K562 (cell line): ENCODE measurements at regions not wholly inside any gene's neighbourhood (a gene's known extent, or its start where the extent isn't known, plus 50 kb on each side); places are given as distances from the start of the nearest gene placed in this dataset.

Experiments used
- ATAC-seq: fragments of 200-7000 bp; cut with Tn5 transposase; 3 replicates; pipeline ENCODE4 v1.9.1; 2020; ENCODE audit warnings: moderate library complexity
- BruUV-seq: library from RNA; stranded (reverse); fragments of 400-500 nt; replicated peaks from 2 replicates; lab custom pipeline; 2021; lab: Mats Ljungman, UMichigan
- CTCF ChIA-PET: fragments of 300-600 bp; formaldehyde crosslinking; extraction: SDS; loops from one replicate; lab custom pipeline; 2021; ENCODE audit warnings: low intra/inter-chr PET ratio; lab: Yijun Ruan, JAX
- POLR2A ChIA-PET: fragments of 300-600, 350-650 bp; sonication (Branson Sonifier 250); formaldehyde crosslinking; extraction: SDS; loops from one replicate; lab custom pipeline; 2021; ENCODE audit warnings: antibody characterized with exemption, inconsistent platforms; lab: Yijun Ruan, JAX
- DNase-seq, 4 experiments: peaks; one replicate each; pipeline versions ENCODE4 v3.0.0 to v3.0.0-alpha.2; 2011 to 2018; ENCODE audit warnings: low spot score in 3 of 4, mixed read lengths in 3 of 4; ENCODE audit errors: extremely low read depth in 1 of 4
- FAIRE-seq: peaks from 2 replicates; lab custom pipeline; 2011; peaks lifted over from hg19 to GRCh38; lab: Jason Lieb, UNC
- H2AFZ ChIP-seq: 2 replicates; pipeline ENCODE4 v1.6.0; 2011; ENCODE audit warnings: low read depth, low read length, control low read depth, inconsistent platforms
- H3K27ac ChIP-seq: fragments of 200-600 bp; 3 replicates; pipeline ENCODE4 v1.8.0; 2011; ENCODE audit warnings: low read depth, mild to moderate bottlenecking, control low read depth, inconsistent platforms, low read length, moderate library complexity, mixed read lengths; ENCODE audit errors: extremely low read depth
- H3K27me3 ChIP-seq, 2 experiments: fragments of 300-600 bp in 1 of 2; 2 replicates in 1 of 2; 3 replicates in 1 of 2; pipeline versions ENCODE4 v1.6.0 to v1.8.0; 2011; ENCODE audit warnings: inconsistent platforms in 2 of 2, low read length in 2 of 2, mild to moderate bottlenecking in 1 of 2, mixed read lengths in 1 of 2, moderate library complexity in 1 of 2; ENCODE audit not compliant: control insufficient read depth in 2 of 2, insufficient read depth in 2 of 2
- H3K36me3 ChIP-seq: fragments of 300-600 bp; 3 replicates; pipeline ENCODE4 v1.8.0; 2011; ENCODE audit warnings: mild to moderate bottlenecking, low read length, inconsistent platforms; ENCODE audit not compliant: control insufficient read depth, insufficient read depth
- H3K4me1 ChIP-seq, 2 experiments: fragments of 200-600 bp in 1 of 2; replicated peaks in 1 of 2; 2 replicates in 1 of 2; 3 replicates in 1 of 2; pipeline versions ENCODE4 v1.5.1 to v1.8.0; 2011; ENCODE audit warnings: inconsistent platforms in 2 of 2, low read length in 2 of 2, mild to moderate bottlenecking in 1 of 2, mixed read lengths in 1 of 2, moderate library complexity in 1 of 2; ENCODE audit not compliant: control insufficient read depth in 2 of 2, insufficient read depth in 2 of 2
- H3K4me2 ChIP-seq: 2 replicates; pipeline ENCODE4 v1.6.1; 2011; ENCODE audit warnings: low read length, control low read depth, inconsistent platforms, mixed read lengths; ENCODE audit not compliant: insufficient read depth
- H3K4me3 ChIP-seq: fragments of 200-600 bp; sonication (generic), shearing (Covaris generic); 2 replicates; pipeline ENCODE4 v1.5.1; 2016; ENCODE audit warnings: control low read depth, inconsistent platforms
- H3K79me2 ChIP-seq: fragments of 200-600 bp; 3 replicates; pipeline ENCODE4 v1.8.0; 2011; ENCODE audit warnings: low read length, inconsistent platforms; ENCODE audit not compliant: control insufficient read depth, insufficient read depth
- H3K9ac ChIP-seq, 2 experiments: 2 replicates each; pipeline versions ENCODE4 v1.6.0 to v1.6.1; 2011; ENCODE audit warnings: low read depth in 2 of 2, low read length in 2 of 2, control low read depth in 1 of 2, inconsistent platforms in 1 of 2, mild to moderate bottlenecking in 1 of 2, mixed read lengths in 1 of 2; ENCODE audit not compliant: insufficient read depth in 1 of 2
- H3K9me1 ChIP-seq: one replicate; pipeline ENCODE4 v1.6.0; 2011; ENCODE audit warnings: inconsistent platforms, mild to moderate bottlenecking, low read length, moderate library complexity; ENCODE audit not compliant: control insufficient read depth, insufficient read depth
- H3K9me3 ChIP-seq: replicated peaks from 2 replicates; pipeline ENCODE4 v1.5.1; 2011; ENCODE audit warnings: low read depth, low read length, inconsistent platforms; ENCODE audit not compliant: control insufficient read depth, insufficient read depth
- H4K20me1 ChIP-seq: replicated peaks from 2 replicates; pipeline ENCODE4 v1.6.1; 2011; ENCODE audit warnings: low read length, inconsistent platforms, mixed read lengths; ENCODE audit not compliant: control insufficient read depth, insufficient read depth
- FOXJ2 ChIP-seq: fragments of 200-800 bp; sonication (Bioruptor generic); IDR thresholded peaks from 2 replicates; pipeline ENCODE4 v1.6.1; 2016; ENCODE audit warnings: missing genetic modification characterization, missing compliant biosample characterization
- KAT2B ChIP-seq: IDR thresholded peaks from one replicate; pipeline ENCODE4 v1.6.1; 2012; ENCODE audit warnings: low read depth, mild to moderate bottlenecking, control low read depth, inconsistent platforms, low read length, moderate library complexity
- STAT5A ChIP-seq: IDR thresholded peaks from 2 replicates; pipeline ENCODE4 v1.6.1; 2012; ENCODE audit warnings: low read length, inconsistent platforms, borderline replicate concordance
- ZNF586 ChIP-seq: fragments of 450-650 bp; formaldehyde crosslinking; conservative IDR thresholded peaks from 2 replicates; pipeline ENCODE4 v1.4.0; 2020; ENCODE audit warnings: mild to moderate bottlenecking, moderate library complexity
- WGBS: fragments of 100-300 bp; shearing (Covaris generic); methylation state at CpG from one replicate; pipeline ENCODE4 v1.1.6; 2016; ENCODE audit warnings: low coverage, mixed read lengths; ENCODE audit not compliant: insufficient coverage; ENCODE audit errors: missing lambda C conversion rate; 5-methylcytosine and 5-hydroxymethylcytosine counted together
- in situ Hi-C: fragments of 300-500 bp; cut with MboI; formaldehyde crosslinking; loops from 4 replicates; pipeline ENCODE4 v1.15.0; 2018; ENCODE audit warnings: inconsistent platforms, mixed read lengths
- intact Hi-C: fragments of 100-400 bp; cut with micrococcal nuclease; formaldehyde crosslinking; loops from 2 replicates; pipeline ENCODE4 v1.14.2; 2022
- TF ChIP-seq, protein P1 (sequence below): fragments of 250-450 bp; sonication (Bioruptor Pico); IDR thresholded peaks from 2 replicates; pipeline ENCODE4 v1.5.0; 2021
- TF ChIP-seq, protein P2 (sequence below): fragments of 250-450 bp; sonication (Bioruptor Pico); IDR thresholded peaks from 2 replicates; pipeline ENCODE4 v1.8.0; 2022; ENCODE audit warnings: moderate library complexity, mild to moderate bottlenecking, inconsistent platforms

DNA sequence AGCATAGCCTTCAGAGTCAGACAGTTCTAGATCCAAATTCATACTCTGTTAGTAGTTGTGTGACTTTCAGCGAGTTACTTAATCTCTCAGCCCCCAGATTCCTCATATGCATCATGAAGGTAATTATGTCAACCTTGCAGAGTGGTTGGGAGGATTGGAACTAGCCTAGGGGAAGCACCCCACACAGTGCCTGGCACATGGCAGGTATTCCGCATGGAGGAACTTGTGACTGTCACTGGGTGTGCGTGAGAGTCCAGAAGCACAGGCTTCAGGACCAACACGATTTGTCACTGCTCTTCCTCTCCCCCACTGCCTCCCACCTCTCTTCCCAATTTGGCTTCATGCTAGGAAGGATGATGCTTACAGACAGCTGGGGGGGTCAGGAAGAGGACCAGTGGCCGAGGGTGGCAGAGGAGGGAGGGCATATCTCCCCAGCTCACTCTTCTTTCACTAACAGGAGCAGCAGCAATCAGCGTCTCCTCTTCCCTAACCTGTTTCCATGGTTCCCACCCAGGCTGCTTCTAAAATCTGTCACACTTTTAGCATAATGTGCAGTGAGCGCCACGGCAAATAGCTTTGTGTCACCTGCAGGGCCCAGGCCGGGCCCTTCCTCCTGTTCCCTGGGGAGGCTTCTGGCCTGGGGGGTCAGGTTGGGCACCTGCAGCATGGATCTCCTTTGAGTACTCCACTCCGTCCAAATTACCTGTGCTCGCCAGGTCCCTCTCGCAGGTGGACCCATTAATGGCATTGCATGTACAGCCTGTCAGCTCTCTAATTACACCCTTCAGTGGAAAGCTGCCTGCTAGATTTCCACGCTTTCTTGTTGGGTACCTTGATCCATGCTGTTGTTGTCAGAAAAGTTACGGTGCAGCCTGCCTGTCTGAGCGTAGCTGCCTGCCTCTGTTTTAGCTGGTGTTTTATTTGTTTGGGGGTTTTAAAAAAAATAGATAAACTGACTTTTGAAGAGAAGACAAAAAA is 400.4 kb downstream of the NXPE2 start:
- no peaks in the 10 kb centered on the region for H3K4me1 ChIP-seq
- H3K27me3 ChIP-seq, result no peaks in the 10 kb centered on the region
- H3K4me3 ChIP-seq, result no peak overlapping the region
- H3K4me2 ChIP-seq, result no peak overlapping the region
- no peaks in the 10 kb centered on the region for H3K79me2 ChIP-seq
- no peaks in the 10 kb centered on the region for H3K9me3 ChIP-seq
- no peaks in the 10 kb centered on the region for H3K36me3 ChIP-seq
- ChIA-PET CTCF (no interaction called here), POLR2A (no interaction called here)
- intact Hi-C loops, result no loop called here
- DNase-seq, result no peak
- no peak for FAIRE-seq
- no peaks in the 10 kb centered on the region for H3K9me1 ChIP-seq
- H2AFZ ChIP-seq, result no peak overlapping the region
- no TSS peak for BruUV-seq
- H4K20me1 ChIP-seq, result no peaks in the 10 kb centered on the region
- H3K9ac ChIP-seq, result no peak overlapping the region
- TF ChIP-seq STAT5A, result no peak
- no peak for TF ChIP-seq FOXJ2 (tag)
- TF ChIP-seq KAT2B, result no peak
- TF ChIP-seq, protein P1, sequence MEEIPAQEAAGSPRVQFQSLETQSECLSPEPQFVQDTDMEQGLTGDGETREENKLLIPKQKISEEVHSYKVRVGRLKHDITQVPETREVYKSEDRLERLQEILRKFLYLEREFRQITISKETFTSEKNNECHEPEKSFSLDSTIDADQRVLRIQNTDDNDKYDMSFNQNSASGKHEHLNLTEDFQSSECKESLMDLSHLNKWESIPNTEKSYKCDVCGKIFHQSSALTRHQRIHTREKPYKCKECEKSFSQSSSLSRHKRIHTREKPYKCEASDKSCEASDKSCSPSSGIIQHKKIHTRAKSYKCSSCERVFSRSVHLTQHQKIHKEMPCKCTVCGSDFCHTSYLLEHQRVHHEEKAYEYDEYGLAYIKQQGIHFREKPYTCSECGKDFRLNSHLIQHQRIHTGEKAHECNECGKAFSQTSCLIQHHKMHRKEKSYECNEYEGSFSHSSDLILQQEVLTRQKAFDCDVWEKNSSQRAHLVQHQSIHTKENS (CRISPR knock-in tag), result no peak
- TF ChIP-seq ZNF586, result no peak
- TF ChIP-seq, protein P2, sequence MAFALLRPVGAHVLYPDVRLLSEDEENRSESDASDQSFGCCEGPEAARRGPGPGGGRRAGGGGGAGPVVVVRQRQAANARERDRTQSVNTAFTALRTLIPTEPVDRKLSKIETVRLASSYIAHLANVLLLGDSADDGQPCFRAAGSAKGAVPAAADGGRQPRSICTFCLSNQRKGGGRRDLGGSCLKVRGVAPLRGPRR (CRISPR knock-in tag), result no peak
- ATAC-seq, result no peak
- in situ Hi-C loops, result no loop called here
- WGBS, result under 1% methylated on average over 14 of the region's 15 CpGs
- no peak overlapping the region for H3K27ac ChIP-seq
